ENCODE measurements at regions not wholly inside any gene's neighbourhood (a gene's known extent, or its start where the extent isn't known, plus 50 kb on each side); places are given as distances from the start of the nearest gene placed in this dataset.

DNA sequence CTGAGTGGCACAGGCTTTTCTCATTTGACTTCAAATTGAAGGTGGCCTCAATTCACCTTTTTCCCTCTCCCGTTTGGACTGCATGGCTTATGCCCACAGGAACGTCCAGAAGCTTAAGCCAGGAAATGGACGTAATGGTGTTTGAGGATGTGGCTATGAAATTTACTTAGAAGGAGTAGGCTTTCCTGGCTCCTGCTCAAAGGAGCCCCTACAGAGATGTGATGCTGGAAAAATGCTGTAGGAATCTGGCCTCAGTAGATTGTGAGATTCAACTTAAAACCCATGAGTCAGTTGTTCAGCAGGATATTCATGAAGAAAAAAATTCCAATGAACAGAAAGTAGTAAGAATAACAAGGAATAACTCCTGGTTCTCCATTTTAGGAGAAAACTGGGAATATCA, 129.0 kb downstream of the ICOS start:
- TF ChIP-seq JUND (IDR thresholded peaks at IDR 0.05): no peak
- TF ChIP-seq EZH2 (IDR thresholded peaks at IDR 0.05): no peak
- TF ChIP-seq POLR2AphosphoS5 (IDR thresholded peaks at IDR 0.05; ENCODE audit: low read depth, low read length): no peak
- TF ChIP-seq POLR2A (IDR thresholded peaks at IDR 0.05; ENCODE audit: borderline replicate concordance, extremely low read depth, insufficient read depth, insufficient read length): no peak
- TF ChIP-seq, protein P1, sequence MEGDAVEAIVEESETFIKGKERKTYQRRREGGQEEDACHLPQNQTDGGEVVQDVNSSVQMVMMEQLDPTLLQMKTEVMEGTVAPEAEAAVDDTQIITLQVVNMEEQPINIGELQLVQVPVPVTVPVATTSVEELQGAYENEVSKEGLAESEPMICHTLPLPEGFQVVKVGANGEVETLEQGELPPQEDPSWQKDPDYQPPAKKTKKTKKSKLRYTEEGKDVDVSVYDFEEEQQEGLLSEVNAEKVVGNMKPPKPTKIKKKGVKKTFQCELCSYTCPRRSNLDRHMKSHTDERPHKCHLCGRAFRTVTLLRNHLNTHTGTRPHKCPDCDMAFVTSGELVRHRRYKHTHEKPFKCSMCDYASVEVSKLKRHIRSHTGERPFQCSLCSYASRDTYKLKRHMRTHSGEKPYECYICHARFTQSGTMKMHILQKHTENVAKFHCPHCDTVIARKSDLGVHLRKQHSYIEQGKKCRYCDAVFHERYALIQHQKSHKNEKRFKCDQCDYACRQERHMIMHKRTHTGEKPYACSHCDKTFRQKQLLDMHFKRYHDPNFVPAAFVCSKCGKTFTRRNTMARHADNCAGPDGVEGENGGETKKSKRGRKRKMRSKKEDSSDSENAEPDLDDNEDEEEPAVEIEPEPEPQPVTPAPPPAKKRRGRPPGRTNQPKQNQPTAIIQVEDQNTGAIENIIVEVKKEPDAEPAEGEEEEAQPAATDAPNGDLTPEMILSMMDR (IDR thresholded peaks at IDR 0.05 in 2 of 3, conservative IDR thresholded peaks at IDR 0.05 in 1 of 3; ENCODE audit: borderline replicate concordance in 1 of 3, insufficient read depth in 1 of 3, low read depth in 2 of 3, low read length in 2 of 3): no peak
- TF ChIP-seq TCF7L2 (IDR thresholded peaks at IDR 0.05; ENCODE audit: borderline replicate concordance, extremely low read depth, insufficient read depth, insufficient read length): no peak
- TF ChIP-seq EZH2phosphoT487 (IDR thresholded peaks at IDR 0.05; ENCODE audit: borderline replicate concordance): no peak
- TF ChIP-seq SIN3A (IDR thresholded peaks at IDR 0.05; ENCODE audit: low read depth): no peak
